Peyer's patch (tissue), 4 donors: ENCODE measurements at regions not wholly inside any gene's neighbourhood (a gene's known extent, or its start where the extent isn't known, plus 50 kb on each side); places are given as distances from the start of the nearest gene placed in this dataset.
"Not testable (repeated sequence)": the region's sequence is repeated elsewhere in the genome, so short reads cannot be mapped to it uniquely, and the experiment has no call there.

Experiments
- DNase-seq, 3 donors: peaks; one replicate each; pipeline ENCODE4 v3.0.0-alpha.2; 2017 to 2019
- H3K27ac ChIP-seq, 4 donors: fragments of 200-600 bp; sonication (generic); one replicate each; pipeline ENCODE4 v1.5.1; 2016 to 2019
- H3K27me3 ChIP-seq, 2 donors: fragments of 200-600 bp; sonication (generic); one replicate each; pipeline ENCODE4 v1.5.1; 2019
- H3K36me3 ChIP-seq, 3 donors: fragments of 200-600 bp; sonication (generic); one replicate each; pipeline ENCODE4 v1.5.1; 2016 to 2019
- H3K4me1 ChIP-seq, 4 donors: fragments of 200-600 bp; sonication (generic); one replicate each; pipeline ENCODE4 v1.5.1; 2016 to 2019
- H3K4me3 ChIP-seq, 4 donors: fragments of 200-600 bp; sonication (generic); 1 replicate in 3 of 4; 2 replicates in 1 of 4; pipeline ENCODE4 v1.5.1; 2016 to 2019; ENCODE audit warnings: mild to moderate bottlenecking in 1 of 4
- H3K9me3 ChIP-seq, 4 donors: fragments of 200-600 bp; sonication (generic); one replicate each; pipeline ENCODE4 v1.5.1; 2016 to 2019; ENCODE audit warnings: mild to moderate bottlenecking in 1 of 4
- POLR2A ChIP-seq, 2 donors: fragments of 450-650 bp; IDR thresholded peaks; one replicate each; pipeline ENCODE4 v1.5.1; 2017; ENCODE audit warnings: antibody characterized with exemption in 2 of 2, mild to moderate bottlenecking in 2 of 2, moderate library complexity in 2 of 2
- TF ChIP-seq, protein P1 (sequence below), 6 experiments: fragments of 450-650 bp in 4 of 6; fragments of 200-600 bp in 2 of 6; sonication (generic) in 1 of 6; IDR thresholded peaks; one replicate each; pipeline ENCODE4 v1.5.1; 2017 to 2019; ENCODE audit warnings: antibody characterized with exemption in 6 of 6, mild to moderate bottlenecking in 3 of 6, moderate library complexity in 1 of 6

DNA sequence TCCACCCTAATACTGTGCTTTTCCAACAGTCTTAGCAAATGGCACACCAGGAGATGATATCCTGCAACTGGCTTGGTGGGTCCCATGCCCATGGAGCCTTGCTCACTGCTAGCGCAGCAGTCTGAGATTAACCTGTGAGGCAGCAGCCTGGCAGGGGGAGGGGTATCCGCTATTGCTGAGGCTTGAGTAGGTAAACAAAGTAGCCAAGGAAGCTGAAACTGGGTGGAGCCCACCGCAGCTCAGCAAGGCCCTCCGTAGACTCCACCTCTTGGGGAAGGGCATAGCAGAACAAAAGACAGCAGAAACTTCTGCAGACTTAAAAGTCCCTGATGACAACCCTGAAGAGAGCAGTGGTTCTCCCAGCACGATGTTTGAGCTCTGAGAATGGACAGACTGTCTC is 399.0 kb downstream of the CCSER2 start:
- no peaks in the 10 kb centered on the region for H3K36me3 ChIP-seq
- no peak for DNase-seq
- no peak overlapping the region for H3K4me3 ChIP-seq
- H3K27me3 ChIP-seq, result no peaks in the 10 kb centered on the region
- no peak overlapping the region for H3K27ac ChIP-seq
- H3K4me1 ChIP-seq, result no peaks in the 10 kb centered on the region
- H3K9me3 ChIP-seq, result no peaks in the 10 kb centered on the region
- TF ChIP-seq POLR2A (IDR thresholded peaks at IDR 0.05), result no peak
- TF ChIP-seq, protein P1, sequence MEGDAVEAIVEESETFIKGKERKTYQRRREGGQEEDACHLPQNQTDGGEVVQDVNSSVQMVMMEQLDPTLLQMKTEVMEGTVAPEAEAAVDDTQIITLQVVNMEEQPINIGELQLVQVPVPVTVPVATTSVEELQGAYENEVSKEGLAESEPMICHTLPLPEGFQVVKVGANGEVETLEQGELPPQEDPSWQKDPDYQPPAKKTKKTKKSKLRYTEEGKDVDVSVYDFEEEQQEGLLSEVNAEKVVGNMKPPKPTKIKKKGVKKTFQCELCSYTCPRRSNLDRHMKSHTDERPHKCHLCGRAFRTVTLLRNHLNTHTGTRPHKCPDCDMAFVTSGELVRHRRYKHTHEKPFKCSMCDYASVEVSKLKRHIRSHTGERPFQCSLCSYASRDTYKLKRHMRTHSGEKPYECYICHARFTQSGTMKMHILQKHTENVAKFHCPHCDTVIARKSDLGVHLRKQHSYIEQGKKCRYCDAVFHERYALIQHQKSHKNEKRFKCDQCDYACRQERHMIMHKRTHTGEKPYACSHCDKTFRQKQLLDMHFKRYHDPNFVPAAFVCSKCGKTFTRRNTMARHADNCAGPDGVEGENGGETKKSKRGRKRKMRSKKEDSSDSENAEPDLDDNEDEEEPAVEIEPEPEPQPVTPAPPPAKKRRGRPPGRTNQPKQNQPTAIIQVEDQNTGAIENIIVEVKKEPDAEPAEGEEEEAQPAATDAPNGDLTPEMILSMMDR (IDR thresholded peaks at IDR 0.05), result no peak

- H3K27ac ChIP-seq, H3K4me1 ChIP-seq, H3K4me3 ChIP-seq, H3K27me3 ChIP-seq, H3K9me3 ChIP-seq, H3K36me3 ChIP-seq, DNase-seq: not testable (repeated sequence)
Observed at GRCh38 chr10:84739126-84739525, 410.7 kb downstream of the CCSER2 start.

DNA sequence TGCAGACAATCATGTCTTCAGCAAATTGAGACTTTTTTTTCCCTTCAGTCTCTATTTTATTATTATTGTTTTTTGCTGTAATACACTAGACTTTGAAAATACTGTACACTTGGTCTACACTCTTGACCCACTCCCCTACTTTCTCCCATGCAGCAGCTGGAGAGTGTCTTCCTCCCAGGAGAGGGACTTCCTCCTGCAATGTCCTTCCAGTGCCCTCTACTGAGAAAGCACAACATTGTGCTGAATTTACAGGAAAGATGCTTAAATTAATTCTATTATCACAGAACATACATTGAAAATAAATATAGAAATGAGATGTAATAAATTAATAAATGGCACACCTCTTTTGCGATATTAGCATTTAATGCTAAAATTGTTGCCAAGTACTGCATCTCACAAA is 411.3 kb downstream of the CCSER2 start:
- Histone ChIP-seq H3K27ac (no peak overlapping the region), H3K4me3 (no peak overlapping the region), H3K27me3 (no peaks in the 10 kb centered on the region), H3K36me3 (no peaks in the 10 kb centered on the region), H3K9me3 (no peaks in the 10 kb centered on the region), H3K4me1 (no peaks in the 10 kb centered on the region)
- TF ChIP-seq POLR2A (IDR thresholded peaks at IDR 0.05), result no peak
- TF ChIP-seq, protein P1 (IDR thresholded peaks at IDR 0.05), result no peak
- DNase-seq, result no peak

DNA sequence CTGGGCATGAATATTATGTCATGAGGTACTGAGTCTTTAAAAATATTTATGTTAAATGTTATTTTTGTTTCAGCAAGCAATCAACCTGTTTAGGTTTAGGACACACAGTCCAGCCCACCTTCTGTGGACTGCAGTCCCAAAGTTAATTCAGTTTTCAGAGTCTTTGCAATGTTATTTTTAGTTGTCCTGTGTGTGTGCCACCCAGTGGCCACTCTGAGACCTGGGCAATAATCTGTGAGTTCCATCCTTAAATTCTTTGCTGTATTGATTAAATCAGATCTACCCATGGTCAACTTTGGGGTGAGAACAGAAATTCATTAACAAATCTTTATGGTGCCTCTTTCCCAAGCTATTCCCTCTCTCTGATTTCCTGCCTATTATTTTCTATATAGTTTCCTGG is 415.1 kb downstream of the CCSER2 start:
- Histone ChIP-seq H3K9me3 (no peaks in the 10 kb centered on the region), H3K4me3 (no peak overlapping the region), H3K27ac (no peak overlapping the region), H3K27me3 (no peaks in the 10 kb centered on the region), H3K4me1 (no peaks in the 10 kb centered on the region), H3K36me3 (no peaks in the 10 kb centered on the region)
- TF ChIP-seq, protein P1 (IDR thresholded peaks at IDR 0.05), result no peak
- TF ChIP-seq POLR2A (IDR thresholded peaks at IDR 0.05), result no peak
- DNase-seq, result no peak

DNA sequence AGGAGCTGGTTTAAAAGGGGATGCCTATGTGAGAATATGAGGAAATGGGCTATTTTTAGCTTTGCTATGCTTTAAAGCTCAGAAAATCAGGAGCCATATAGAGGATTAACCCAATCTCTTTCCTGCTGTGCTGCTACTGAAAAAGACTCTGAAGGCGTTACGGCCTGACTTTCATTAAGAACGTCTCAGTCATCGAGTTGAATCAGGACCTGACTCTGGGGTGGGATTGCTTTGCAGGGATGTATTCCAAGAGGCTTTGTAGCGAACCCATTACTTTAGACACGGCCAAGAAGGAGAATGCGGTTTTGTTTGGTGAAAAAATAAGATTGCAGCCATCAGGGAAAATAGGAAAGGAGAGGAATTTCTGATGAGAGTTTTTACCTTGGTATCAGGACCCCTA is 426.9 kb downstream of the CCSER2 start:
- no peak for DNase-seq
- Histone ChIP-seq H3K27ac (no peak overlapping the region), H3K27me3 (no peaks in the 10 kb centered on the region), H3K36me3 (no peaks in the 10 kb centered on the region), H3K4me3 (no peak overlapping the region), H3K9me3 (no peaks in the 10 kb centered on the region), H3K4me1 (no peaks in the 10 kb centered on the region)
- TF ChIP-seq POLR2A (IDR thresholded peaks at IDR 0.05), result no peak
- TF ChIP-seq, protein P1 (IDR thresholded peaks at IDR 0.05), result no peak

- not testable (repeated sequence) for H3K9me3 ChIP-seq, H3K36me3 ChIP-seq, DNase-seq, H3K4me1 ChIP-seq, H3K27me3 ChIP-seq, H3K27ac ChIP-seq, H3K4me3 ChIP-seq
Observed at GRCh38 chr10:84756653-84757052, 428.3 kb downstream of the CCSER2 start.

- H3K9me3 ChIP-seq, H3K4me1 ChIP-seq, H3K36me3 ChIP-seq, H3K27me3 ChIP-seq, DNase-seq, H3K4me3 ChIP-seq, H3K27ac ChIP-seq: not testable (repeated sequence)
Observed at GRCh38 chr10:84761994-84762614, 433.7 kb downstream of the CCSER2 start.
